GM10266 (cell line): ENCODE measurements at regions not wholly inside any gene's neighbourhood (a gene's known extent, or its start where the extent isn't known, plus 50 kb on each side); places are given as distances from the start of the nearest gene placed in this dataset.
"Not testable (repeated sequence)": the region's sequence is repeated elsewhere in the genome, so short reads cannot be mapped to it uniquely, and the experiment has no call there.

Experiments used
- DNase-seq: peaks from one replicate; pipeline ENCODE4 v3.0.0; 2012; ENCODE audit errors: extremely low spot score
- CTCF ChIP-seq: IDR thresholded peaks from 2 replicates; pipeline ENCODE4 v1.5.1; 2012; ENCODE audit warnings: mild to moderate bottlenecking, low read depth; ENCODE audit not compliant: control insufficient read depth, insufficient read depth; ENCODE audit errors: missing control alignments

GRCh38 chr4:137360761-137361160, 171.5 kb downstream of the PCDH18 start:
- no peak for TF ChIP-seq CTCF
- no peak for DNase-seq

GRCh38 chr4:137359691-137360315, 172.5 kb downstream of the PCDH18 start:
- DNase-seq = no peak
- no peak for TF ChIP-seq CTCF

GRCh38 chr4:137354562-137354961, 177.7 kb downstream of the PCDH18 start:
- DNase-seq = not testable (repeated sequence)

GRCh38 chr4:137347371-137347770, 184.9 kb downstream of the PCDH18 start:
- DNase-seq = no peak
- TF ChIP-seq CTCF = no peak

- DNase-seq = no peak
- no peak for TF ChIP-seq CTCF
Observed at GRCh38 chr4:137345597-137345996, 186.7 kb downstream of the PCDH18 start.

GRCh38 chr4:137343221-137343620, 189.1 kb downstream of the PCDH18 start:
- no peak for TF ChIP-seq CTCF
- no peak for DNase-seq

- TF ChIP-seq CTCF = no peak
- no peak for DNase-seq
Observed at GRCh38 chr4:137333031-137333430, 199.3 kb downstream of the PCDH18 start.

GRCh38 chr4:137312257-137312656, 220.0 kb downstream of the PCDH18 start:
- no peak for TF ChIP-seq CTCF
- DNase-seq = no peak
